AG20443 (cell line): ENCODE measurements at regions not wholly inside any gene's neighbourhood (a gene's known extent, or its start where the extent isn't known, plus 50 kb on each side); places are given as distances from the start of the nearest gene placed in this dataset.
"Not testable (repeated sequence)": the region's sequence is repeated elsewhere in the genome, so short reads cannot be mapped to it uniquely, and the experiment has no call there.

Experiments
- DNase-seq: peaks from one replicate; pipeline ENCODE4 v3.0.0; 2012; ENCODE audit warnings: low spot score, mixed read lengths

GRCh38 chrX:13955975-13956374 lies 73.7 kb downstream of the GEMIN8 start:
- no peak for DNase-seq

DNA sequence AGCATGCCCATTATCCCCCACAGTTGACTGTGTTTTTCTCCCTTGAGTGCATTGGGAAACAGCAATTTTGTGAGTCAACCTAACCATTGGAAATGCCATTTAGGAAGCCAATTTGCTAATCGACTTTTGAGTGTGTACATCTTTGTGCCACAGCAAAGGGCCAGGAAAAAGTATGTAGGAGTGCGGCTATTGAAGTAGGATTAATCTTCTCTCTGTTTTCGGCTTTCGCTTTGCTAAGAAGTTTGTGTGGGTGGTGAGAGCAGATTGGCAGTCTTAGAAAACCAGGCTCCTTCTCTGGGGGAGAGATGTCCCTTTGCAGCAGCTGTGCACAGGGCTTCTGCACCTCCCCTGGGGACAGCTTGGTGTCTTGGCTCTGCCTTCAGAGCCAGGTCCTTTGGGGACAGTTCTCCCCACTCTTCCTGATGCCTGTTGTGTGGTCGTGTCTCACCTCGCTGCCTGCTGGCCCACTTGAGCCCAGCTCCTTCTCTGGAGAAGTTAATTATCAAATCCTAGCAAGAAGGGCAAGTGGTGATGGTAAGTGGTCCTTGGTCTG lies 74.5 kb downstream of the GEMIN8 start:
- DNase-seq: no peak

DNA sequence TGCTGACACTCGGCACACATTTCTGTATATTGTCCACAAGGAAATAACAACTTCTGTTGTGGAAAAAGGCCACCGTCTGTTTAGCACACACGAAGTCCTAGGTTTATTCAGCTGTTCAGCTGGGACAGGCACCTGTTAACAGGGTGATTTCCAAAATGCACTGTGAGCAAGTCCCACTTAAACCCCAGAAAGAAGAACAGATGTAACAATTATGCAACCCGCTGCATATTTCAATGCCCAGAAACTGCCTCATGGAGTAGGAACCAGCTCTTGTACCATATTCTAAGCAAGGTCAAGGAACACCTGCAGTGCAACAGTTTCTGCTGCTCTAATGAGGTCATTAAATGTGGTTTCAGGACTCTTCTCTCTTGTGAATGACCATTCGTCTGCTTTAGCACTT lies 77.1 kb downstream of the GEMIN8 start:
- DNase-seq: no peak

DNA sequence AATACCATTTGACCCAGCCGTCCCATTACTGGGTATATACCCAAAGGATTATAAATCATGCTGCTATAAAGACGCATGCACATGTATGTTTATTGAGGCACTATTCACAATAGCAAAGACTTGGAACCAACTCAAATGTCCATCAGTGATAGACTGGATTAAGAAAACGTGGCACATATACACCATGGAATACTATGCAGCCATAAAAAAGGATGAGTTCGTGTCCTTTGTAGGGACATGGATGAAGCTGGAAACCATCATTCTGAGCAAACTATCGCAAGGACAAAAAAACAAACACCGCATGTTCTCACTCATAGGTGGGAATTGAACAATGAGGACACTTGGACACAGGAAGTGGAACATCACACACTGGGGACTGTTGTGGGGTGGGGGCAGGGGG lies 83.5 kb downstream of the GEMIN8 start:
- not testable (repeated sequence) for DNase-seq

- not testable (repeated sequence) for DNase-seq
Measured at GRCh38 chrX:13945787-13946186, 83.9 kb downstream of the GEMIN8 start.

DNA sequence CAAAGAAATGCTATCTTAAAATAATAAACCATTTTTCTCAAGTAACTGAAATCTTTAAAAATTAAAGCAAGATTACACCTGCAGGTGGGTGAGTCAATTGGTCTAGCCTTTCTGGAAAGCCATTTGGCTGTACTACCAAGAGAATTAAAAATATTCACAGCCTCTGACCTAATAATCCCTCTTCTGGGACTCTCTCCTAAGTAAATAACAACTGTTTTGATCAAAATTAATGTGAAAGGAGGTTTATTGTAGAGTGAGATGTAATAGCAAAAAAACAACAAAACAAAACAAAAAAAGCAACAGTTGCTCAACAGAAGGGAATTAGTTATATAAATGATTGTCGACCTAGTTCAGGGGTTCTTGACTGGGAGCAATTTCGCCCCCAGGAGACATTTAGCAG lies 89.0 kb downstream of the GEMIN8 start:
- no peak for DNase-seq

DNA sequence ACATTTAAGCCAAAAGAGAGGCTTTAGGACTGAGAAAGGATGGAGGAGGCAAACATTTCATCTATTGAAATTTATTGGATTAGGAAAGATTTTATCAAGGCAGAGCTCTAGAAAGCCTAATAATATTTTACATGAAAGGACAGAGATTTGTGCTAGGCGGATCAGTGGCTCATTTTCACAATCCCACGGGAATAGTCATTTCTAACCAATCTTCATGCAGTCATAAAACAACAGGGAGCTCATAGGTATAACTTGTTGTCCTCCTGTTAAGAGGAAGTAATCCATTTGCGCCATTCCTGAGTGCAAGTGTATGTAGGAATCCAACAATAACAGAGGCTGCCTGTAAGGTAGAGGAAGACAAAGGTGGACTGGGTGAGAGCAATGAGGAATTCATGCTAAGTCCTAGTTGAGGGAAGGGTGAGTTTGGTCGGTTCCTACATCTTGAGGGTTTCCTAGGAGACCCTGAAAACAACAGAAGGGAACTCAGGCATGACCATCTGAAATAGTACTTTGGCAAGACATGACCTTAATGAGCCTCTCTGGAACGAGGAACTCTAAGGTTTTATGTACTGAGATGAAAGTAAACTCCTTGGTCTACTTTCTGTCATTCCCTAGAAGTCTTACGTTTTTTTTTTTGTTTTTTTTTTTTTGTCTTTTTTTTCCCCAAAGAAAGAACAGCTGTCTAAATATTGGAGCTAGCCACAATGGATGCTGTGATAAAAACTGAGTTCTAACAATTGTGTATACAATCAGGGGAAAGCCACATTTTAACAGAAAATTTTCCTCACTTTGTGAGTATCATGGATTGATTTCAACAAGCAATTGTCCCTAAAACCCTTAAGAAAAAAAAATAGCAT lies 89.7 kb downstream of the GEMIN8 start:
- DNase-seq: no peak

DNA sequence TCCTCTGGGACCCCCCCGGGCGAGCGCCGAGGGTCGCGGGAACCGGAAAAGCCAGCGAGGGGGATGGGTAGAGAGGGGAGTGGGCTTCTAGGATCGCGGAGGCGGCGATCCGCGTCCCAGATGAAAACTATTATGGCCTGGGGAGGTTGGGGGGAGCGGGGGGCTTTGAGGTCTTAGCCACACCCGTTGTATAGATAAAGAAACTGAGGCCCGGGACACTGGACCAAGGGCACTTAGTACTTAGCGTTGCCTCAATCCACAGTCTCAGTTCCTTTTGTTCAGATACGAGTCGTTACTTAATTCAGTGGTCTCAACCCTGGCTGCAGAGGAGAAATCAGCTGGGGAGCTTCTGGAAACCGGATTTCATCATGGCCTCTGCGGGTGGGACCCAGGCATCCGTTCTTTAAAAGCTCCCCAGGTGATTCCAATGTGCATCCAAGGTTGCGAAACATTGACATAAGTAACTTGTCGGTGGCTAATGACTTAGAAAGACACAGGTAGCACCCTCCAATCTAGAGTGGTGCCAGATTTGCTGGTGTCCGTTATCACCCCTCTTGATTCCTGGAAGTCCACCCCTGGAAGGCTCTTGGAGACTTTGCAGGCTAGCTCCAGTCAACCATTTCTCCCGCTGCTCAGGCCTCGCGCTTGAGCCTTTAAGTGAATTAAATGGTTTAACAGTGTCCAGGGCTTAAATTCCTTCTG lies 90.7 kb downstream of the GEMIN8 start:
- no peak for DNase-seq

DNA sequence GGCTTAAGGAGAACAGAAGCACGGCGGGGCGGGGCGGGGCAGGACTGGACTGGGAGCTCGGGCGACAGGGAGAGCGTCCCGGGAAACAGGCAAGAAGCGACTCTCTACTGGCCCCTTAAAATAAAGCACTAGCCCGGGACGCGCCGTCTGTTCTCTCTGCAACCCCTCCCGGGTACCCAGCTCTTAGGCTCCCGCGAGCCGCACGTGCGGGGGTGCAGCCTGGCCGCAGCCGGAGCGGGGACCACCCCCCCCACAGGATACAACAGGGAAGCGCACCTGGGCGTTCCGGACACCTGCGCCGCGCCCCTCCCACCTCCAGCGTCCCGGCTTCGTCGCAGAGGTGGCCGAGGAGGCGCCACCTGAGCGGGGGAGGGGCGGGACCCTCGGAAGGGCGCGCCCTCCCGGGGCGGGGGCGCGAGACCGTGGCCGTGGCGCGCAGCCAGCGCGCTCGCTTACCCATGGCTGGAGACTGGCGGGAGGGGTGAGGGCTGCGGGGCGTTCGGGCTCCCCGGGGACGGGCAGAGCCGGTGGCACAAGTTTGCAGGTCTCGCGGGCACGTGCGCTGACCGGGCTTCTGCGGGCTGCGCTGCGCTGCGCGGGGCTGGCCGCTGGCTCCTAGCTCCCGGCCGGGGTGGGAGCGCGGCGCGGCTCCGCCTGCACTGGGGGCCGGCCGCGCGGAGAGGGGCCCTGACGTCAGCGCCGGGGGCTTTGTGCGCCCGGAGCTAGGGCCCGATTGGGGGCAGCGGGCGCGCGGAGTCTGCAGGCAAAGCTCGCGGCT lies 91.5 kb downstream of the GEMIN8 start:
- DNase-seq: peak; percentile 37

- DNase-seq: peak; percentile 50
Measured at GRCh38 chrX:13937370-13938050, 92.2 kb downstream of the GEMIN8 start.

GRCh38 chrX:13936521-13937225 lies 93.0 kb downstream of the GEMIN8 start:
- no peak for DNase-seq

DNA sequence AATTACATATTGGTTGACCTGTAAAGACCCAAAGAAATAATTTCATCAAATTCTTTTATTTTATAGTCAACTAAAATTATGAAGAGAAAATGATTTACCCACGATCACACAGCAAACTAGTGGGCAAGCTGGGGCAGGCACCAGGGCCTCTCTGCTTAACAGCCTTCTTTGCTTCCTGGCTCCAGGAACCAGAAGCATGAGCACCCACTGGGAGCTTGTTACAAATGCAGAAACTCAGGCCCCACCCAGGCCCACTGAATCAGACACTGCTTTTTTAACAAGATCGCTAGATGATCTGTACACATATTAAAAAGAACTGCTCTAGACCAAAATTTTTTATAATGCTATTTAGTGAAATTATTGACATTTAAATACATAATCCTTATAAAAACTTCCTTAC lies 95.0 kb downstream of the GEMIN8 start:
- no peak for DNase-seq

DNA sequence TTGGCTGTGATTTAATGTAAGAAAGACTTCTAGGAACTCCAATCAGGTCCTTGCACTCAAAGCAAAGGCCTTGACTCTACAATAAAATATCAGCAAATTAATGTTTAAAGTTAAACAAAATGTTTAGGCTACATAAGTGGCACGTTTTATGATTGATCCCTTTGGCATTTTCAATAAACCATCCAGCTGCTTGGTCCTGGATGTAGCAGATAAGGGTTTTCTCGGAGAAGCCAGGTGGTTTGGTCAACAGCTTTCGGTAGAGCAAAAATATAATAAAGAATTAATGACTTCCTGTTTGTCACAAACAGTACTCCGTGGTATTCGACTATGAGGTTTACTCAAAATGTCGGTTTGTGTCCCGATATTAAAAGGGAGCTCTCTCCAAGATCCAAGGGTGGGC lies 95.8 kb downstream of the GEMIN8 start:
- no peak for DNase-seq

- no peak for DNase-seq
Measured at GRCh38 chrX:13933352-13933751, 96.3 kb downstream of the GEMIN8 start.

- no peak for DNase-seq
Measured at GRCh38 chrX:13932416-13932815, 97.3 kb downstream of the GEMIN8 start.

DNA sequence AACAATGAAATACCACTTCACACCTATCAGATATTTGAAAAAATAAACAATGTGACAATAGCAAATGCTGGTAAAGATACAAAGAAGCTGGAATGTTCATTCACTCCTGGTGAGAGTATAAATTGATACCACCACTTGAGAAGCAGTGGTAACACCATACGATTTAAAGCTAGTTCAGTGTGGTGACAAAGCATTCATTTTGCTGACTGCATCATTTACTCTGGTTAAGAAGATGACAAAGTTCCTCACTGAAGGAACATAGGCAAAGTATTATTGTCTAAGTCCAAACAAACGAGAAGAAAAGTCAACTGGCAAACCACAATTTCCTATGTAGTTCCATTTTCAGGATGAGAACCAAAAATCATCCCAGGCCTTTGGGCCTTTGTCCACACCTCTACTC lies 102.5 kb downstream of the GEMIN8 start:
- no peak for DNase-seq

DNA sequence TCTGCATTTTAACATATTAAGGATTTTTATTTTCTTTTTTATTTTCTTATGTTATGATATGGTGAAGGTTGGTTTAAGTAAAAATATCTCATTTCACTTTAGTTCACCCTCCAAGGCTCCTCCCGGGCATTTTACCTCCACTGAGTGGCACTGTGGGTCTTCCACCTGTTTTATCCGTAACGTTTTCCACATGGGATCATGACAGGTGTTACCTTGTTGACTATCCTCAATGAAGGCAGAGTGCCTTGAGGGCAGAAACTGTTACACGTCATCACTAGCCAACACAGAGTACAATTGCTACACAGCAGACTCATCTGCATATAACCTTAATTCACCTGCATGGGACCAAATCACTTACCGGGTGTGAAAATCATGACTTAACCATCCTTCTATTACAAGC lies 105.8 kb downstream of the GEMIN8 start:
- DNase-seq: no peak

GRCh38 chrX:13923289-13923688 lies 106.4 kb upstream of the GPM6B start:
- no peak for DNase-seq

DNA sequence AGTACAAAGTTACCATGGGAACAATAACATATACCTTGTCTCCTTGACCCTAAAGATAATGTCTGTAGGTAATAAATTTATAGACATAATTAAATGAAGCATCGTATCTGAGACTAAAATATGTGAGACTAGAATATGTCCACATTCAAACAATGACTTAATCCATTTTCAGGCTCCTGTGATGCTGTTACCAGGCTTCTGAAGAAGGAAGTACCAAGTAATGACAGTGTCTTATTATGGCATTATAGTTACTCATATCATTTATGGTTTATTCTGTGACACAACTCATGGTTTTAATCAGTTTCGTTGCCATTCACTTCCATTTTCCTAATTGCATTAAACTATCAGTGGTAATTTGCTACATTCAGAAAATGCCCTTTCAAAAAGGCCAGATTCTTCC lies 100.6 kb upstream of the GPM6B start:
- no peak for DNase-seq

GRCh38 chrX:13911586-13911985 lies 94.7 kb upstream of the GPM6B start:
- DNase-seq: peak; percentile 14

GRCh38 chrX:13906093-13906492 lies 89.2 kb upstream of the GPM6B start:
- no peak for DNase-seq
